NT2/D1 (cell line): ENCODE measurements at regions not wholly inside any gene's neighbourhood (a gene's known extent, or its start where the extent isn't known, plus 50 kb on each side); places are given as distances from the start of the nearest gene placed in this dataset.

ENCODE experiments used
- SUZ12 ChIP-seq: IDR thresholded peaks from 2 replicates; pipeline ENCODE4 v1.6.1; 2011; ENCODE audit not compliant: insufficient read length, insufficient read depth; ENCODE audit errors: extremely low read depth
- YY1 ChIP-seq: IDR thresholded peaks from 2 replicates; pipeline ENCODE4 v1.6.1; 2011; ENCODE audit not compliant: insufficient read length, insufficient read depth
- ZNF274 ChIP-seq: IDR thresholded peaks from 2 replicates; pipeline ENCODE4 v1.6.1; 2011; ENCODE audit warnings: mild to moderate bottlenecking, low read depth, low read length

GRCh38 chr6:27183060-27183832, 64.3 kb upstream of the PRSS16 start:
- no peak for TF ChIP-seq SUZ12
- no peak for TF ChIP-seq ZNF274
- no peak for TF ChIP-seq YY1
